RCC 7860 (cell line): ENCODE measurements at regions not wholly inside any gene's neighbourhood (a gene's known extent, or its start where the extent isn't known, plus 50 kb on each side); places are given as distances from the start of the nearest gene placed in this dataset.

Experiments
- DNase-seq: peaks from one replicate; pipeline ENCODE4 v3.0.0-alpha.2; 2015; ENCODE audit warnings: low spot score
- FAIRE-seq: peaks from 2 replicates; lab custom pipeline; 2012; peaks lifted over from hg19 to GRCh38; lab: Jason Lieb, UNC

- no peak for FAIRE-seq
- DNase-seq: no peak
Measured at GRCh38 chrX:4754878-4755604, 1041.6 kb upstream of the PRKX start.

GRCh38 chrX:4741024-4741423 is 1027.6 kb upstream of the PRKX start:
- no peak for DNase-seq
- no peak for FAIRE-seq

- DNase-seq: no peak
- FAIRE-seq: no peak
Measured at GRCh38 chrX:4735299-4735698, 1021.9 kb upstream of the PRKX start.

- DNase-seq: no peak
- FAIRE-seq: no peak
Measured at GRCh38 chrX:4710618-4711433, 997.4 kb upstream of the PRKX start.

- DNase-seq (no peak), FAIRE-seq (no peak)
Measured at GRCh38 chrX:4708970-4709760, 995.7 kb upstream of the PRKX start.

GRCh38 chrX:4706961-4707360 is 993.5 kb upstream of the PRKX start:
- no peak for DNase-seq
- no peak for FAIRE-seq

GRCh38 chrX:4690521-4690920 is 977.1 kb upstream of the PRKX start:
- FAIRE-seq: no peak

GRCh38 chrX:4682636-4683035 is 969.2 kb upstream of the PRKX start:
- DNase-seq: no peak
- no peak for FAIRE-seq

More at GRCh38 chrX:4690521-4690920, 977.1 kb upstream of the PRKX start:
- DNase-seq: no peak

- FAIRE-seq: no peak
- DNase-seq: no peak
Measured at GRCh38 chrX:4675686-4676300, 962.3 kb upstream of the PRKX start.

- FAIRE-seq (no peak), DNase-seq (no peak)
Measured at GRCh38 chrX:4674028-4674782, 960.8 kb upstream of the PRKX start.

- no peak for FAIRE-seq
- no peak for DNase-seq
Measured at GRCh38 chrX:4671344-4671743, 957.9 kb upstream of the PRKX start.

GRCh38 chrX:4670606-4671005 is 957.2 kb upstream of the PRKX start:
- FAIRE-seq: no peak
- DNase-seq: no peak

- DNase-seq: no peak
- FAIRE-seq: no peak
Measured at GRCh38 chrX:4668802-4669536, 955.5 kb upstream of the PRKX start.

GRCh38 chrX:4663085-4663484 is 949.6 kb upstream of the PRKX start:
- FAIRE-seq: no peak
- no peak for DNase-seq

- FAIRE-seq (no peak), DNase-seq (no peak)
Measured at GRCh38 chrX:4661771-4662170, 948.3 kb upstream of the PRKX start.

GRCh38 chrX:4656419-4656818 is 943.0 kb upstream of the PRKX start:
- FAIRE-seq (no peak), DNase-seq (no peak)

- FAIRE-seq (no peak), DNase-seq (no peak)
Measured at GRCh38 chrX:4655743-4656142, 942.3 kb upstream of the PRKX start.

- FAIRE-seq (no peak), DNase-seq (no peak)
Measured at GRCh38 chrX:4642114-4642513, 928.7 kb upstream of the PRKX start.

GRCh38 chrX:4638036-4638435 is 924.6 kb upstream of the PRKX start:
- FAIRE-seq: no peak

GRCh38 chrX:4627414-4627813 is 914.0 kb upstream of the PRKX start:
- no peak for FAIRE-seq
- DNase-seq: no peak

More at GRCh38 chrX:4638036-4638435, 924.6 kb upstream of the PRKX start:
- no peak for DNase-seq
